ENCODE measurements at regions not wholly inside any gene's neighbourhood (a gene's known extent, or its start where the extent isn't known, plus 50 kb on each side); places are given as distances from the start of the nearest gene placed in this dataset.

DNA sequence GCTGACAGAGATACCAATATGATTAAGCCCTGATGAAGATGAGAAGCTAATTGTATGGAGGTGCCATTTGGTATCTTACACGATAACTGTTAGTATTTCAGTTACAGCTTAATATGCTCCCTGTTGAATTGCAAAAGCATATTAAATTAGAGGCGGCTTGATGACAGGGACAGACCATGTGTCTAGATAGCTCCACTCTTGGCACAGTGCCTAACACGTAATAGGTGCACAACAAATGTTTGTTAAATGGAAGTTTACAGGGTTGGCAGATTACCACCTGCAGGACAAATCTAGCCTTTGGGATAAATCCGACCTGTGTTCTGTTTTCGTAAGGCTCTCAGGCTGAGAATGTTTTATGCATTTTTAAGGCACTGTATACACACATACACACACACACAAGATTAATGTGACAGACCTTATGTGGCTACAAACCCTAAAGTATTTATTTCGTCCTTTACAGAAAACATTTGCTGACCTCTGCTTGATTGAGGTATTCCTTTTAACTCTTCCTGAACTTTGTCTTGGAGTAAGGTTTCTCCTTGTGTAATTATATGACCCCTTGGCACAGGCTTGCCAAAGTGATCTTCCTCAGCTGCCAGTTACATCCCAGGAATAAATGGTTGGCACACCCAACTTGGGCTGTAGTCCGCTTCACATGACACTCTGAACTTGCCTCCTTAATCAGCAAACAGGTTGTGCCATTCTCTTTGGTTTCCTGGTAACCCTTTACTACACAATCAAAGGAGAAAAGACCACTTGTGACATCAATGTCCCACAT is 348.9 kb downstream of the HRH4 start:
- TF ChIP-seq, protein P1, sequence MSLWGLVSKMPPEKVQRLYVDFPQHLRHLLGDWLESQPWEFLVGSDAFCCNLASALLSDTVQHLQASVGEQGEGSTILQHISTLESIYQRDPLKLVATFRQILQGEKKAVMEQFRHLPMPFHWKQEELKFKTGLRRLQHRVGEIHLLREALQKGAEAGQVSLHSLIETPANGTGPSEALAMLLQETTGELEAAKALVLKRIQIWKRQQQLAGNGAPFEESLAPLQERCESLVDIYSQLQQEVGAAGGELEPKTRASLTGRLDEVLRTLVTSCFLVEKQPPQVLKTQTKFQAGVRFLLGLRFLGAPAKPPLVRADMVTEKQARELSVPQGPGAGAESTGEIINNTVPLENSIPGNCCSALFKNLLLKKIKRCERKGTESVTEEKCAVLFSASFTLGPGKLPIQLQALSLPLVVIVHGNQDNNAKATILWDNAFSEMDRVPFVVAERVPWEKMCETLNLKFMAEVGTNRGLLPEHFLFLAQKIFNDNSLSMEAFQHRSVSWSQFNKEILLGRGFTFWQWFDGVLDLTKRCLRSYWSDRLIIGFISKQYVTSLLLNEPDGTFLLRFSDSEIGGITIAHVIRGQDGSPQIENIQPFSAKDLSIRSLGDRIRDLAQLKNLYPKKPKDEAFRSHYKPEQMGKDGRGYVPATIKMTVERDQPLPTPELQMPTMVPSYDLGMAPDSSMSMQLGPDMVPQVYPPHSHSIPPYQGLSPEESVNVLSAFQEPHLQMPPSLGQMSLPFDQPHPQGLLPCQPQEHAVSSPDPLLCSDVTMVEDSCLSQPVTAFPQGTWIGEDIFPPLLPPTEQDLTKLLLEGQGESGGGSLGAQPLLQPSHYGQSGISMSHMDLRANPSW (CRISPR knock-in tag; conservative IDR thresholded peaks at IDR 0.05; ENCODE audit: low read depth), result no peak
- TF ChIP-seq, protein P2, sequence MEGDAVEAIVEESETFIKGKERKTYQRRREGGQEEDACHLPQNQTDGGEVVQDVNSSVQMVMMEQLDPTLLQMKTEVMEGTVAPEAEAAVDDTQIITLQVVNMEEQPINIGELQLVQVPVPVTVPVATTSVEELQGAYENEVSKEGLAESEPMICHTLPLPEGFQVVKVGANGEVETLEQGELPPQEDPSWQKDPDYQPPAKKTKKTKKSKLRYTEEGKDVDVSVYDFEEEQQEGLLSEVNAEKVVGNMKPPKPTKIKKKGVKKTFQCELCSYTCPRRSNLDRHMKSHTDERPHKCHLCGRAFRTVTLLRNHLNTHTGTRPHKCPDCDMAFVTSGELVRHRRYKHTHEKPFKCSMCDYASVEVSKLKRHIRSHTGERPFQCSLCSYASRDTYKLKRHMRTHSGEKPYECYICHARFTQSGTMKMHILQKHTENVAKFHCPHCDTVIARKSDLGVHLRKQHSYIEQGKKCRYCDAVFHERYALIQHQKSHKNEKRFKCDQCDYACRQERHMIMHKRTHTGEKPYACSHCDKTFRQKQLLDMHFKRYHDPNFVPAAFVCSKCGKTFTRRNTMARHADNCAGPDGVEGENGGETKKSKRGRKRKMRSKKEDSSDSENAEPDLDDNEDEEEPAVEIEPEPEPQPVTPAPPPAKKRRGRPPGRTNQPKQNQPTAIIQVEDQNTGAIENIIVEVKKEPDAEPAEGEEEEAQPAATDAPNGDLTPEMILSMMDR (IDR thresholded peaks at IDR 0.05), result no peak
- no peak for TF ChIP-seq EMX1 (CRISPR knock-in tag; IDR thresholded peaks at IDR 0.05)

Data from WTC11 (cell line).